GM12865 (cell line): ENCODE measurements at regions not wholly inside any gene's neighbourhood (a gene's known extent, or its start where the extent isn't known, plus 50 kb on each side); places are given as distances from the start of the nearest gene placed in this dataset.

ENCODE experiments used
- DNase-seq: peaks from one replicate; pipeline ENCODE4 v3.0.0; 2010; ENCODE audit warnings: low read depth
- H3K4me3 ChIP-seq: 2 replicates; pipeline ENCODE4 v1.5.1; 2011; ENCODE audit warnings: mild to moderate bottlenecking, low read depth, low read length, control low read depth
- TF ChIP-seq, protein P1 (sequence below): IDR thresholded peaks from 2 replicates; pipeline ENCODE4 v1.5.1; 2011; ENCODE audit warnings: low read length, control low read depth, low read depth, inconsistent platforms; ENCODE audit not compliant: insufficient read depth; ENCODE audit errors: missing control alignments

DNA sequence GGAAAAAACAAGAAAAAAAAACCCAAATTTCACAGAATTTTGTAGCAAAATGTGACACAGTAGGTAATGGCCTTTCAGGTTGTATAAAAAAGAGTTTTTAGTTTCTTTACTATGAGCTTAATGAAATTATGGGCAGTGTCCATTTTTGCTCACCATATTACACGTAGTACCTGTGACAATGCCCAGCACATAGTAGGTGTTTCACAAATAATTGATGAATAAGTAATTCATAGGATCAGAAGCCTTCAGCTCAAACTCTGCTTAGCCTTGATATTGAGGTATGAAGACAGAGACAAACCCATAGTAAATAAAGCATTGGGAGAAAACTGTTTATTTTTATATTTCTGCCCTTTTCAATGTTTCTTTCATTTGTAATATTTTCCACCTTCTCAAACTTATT is 97.2 kb downstream of the LHX9 start:
- DNase-seq = no peak

DNA sequence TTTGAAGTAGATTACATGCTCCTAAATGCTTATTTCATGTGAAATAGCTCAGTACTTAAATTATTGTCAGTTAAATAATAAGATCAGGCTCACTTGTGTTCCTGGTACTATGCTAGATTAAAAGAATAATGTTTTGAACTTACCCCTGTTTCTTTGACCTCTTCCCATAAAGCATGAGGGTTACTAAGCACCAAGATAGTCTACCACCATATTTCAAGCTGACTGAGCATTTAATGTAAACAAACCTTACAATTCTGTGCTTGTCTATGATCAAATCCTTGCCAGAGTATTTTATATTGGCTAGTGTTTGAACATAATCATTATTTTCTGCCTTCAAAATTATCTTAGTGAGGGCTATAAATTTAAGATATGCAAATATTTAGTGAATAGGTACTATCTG is 98.1 kb downstream of the LHX9 start:
- no peak for DNase-seq
- TF ChIP-seq, protein P1, sequence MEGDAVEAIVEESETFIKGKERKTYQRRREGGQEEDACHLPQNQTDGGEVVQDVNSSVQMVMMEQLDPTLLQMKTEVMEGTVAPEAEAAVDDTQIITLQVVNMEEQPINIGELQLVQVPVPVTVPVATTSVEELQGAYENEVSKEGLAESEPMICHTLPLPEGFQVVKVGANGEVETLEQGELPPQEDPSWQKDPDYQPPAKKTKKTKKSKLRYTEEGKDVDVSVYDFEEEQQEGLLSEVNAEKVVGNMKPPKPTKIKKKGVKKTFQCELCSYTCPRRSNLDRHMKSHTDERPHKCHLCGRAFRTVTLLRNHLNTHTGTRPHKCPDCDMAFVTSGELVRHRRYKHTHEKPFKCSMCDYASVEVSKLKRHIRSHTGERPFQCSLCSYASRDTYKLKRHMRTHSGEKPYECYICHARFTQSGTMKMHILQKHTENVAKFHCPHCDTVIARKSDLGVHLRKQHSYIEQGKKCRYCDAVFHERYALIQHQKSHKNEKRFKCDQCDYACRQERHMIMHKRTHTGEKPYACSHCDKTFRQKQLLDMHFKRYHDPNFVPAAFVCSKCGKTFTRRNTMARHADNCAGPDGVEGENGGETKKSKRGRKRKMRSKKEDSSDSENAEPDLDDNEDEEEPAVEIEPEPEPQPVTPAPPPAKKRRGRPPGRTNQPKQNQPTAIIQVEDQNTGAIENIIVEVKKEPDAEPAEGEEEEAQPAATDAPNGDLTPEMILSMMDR = no peak
- H3K4me3 ChIP-seq = no peak overlapping the region

More for the DNA sequence above, 97.2 kb downstream of the LHX9 start:
- H3K4me3 ChIP-seq = no peak overlapping the region
- TF ChIP-seq, protein P1 = no peak

DNA sequence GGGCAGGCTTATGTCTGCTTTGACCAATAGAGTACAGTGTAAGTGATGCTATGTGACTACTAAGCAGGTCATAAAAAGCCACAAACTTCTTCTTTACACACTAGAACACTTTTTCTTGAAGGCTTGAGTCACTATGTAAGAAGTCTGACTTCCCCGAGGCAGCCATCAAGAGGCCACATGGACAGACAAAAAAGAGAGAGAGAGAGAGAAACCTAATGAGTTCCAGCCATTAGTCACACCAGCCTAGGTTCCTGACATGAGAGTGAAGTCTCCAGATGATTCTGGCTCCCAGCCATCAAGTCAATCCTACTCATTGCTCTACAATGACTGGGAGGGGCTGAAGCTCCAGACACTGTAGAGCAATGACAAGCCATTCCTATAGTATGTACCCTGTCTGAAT is 101.4 kb downstream of the LHX9 start:
- TF ChIP-seq, protein P1 = no peak
- no peak for DNase-seq
- no peak overlapping the region for H3K4me3 ChIP-seq

DNA sequence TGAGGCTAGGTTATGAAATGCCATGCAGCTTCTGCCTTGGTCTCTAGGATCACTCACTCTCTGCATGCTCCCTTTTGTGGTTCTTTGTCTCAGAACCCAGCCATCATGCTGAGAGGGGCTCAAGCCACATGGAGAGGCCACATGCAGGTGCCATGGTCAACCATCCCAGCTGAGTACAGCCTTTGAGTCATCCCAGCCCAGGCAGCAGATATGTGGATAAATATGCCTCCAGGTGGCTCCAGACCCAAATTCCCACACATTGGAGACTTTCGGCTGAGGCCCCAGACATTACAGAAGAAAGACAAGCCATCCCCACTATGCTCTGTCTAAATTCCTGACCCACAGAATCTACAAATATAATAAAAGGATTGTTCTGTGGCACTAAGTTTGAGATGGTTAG is 102.0 kb downstream of the LHX9 start:
- TF ChIP-seq, protein P1 = no peak
- H3K4me3 ChIP-seq = no peak overlapping the region
- DNase-seq = no peak

DNA sequence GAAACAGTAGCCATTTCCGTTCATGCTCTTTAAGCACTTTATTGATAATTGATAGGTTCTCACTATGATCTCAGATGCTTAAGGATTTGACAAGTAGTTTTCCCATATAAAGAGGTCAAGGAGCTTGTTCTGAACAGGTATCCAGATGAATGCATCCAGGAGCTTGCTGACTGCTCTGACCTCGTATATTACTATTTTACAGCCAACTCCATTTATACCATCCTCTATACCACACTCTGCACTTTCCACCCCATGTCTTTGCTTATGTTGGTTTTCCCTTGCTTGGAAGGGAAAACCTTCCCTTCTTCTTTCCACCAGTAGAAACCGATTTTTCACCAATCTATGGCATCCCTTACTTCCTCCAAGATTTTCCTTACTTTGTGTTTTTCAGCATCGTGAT is 107.2 kb downstream of the LHX9 start:
- H3K4me3 ChIP-seq = no peak overlapping the region
- no peak for DNase-seq
- TF ChIP-seq, protein P1 = no peak

DNA sequence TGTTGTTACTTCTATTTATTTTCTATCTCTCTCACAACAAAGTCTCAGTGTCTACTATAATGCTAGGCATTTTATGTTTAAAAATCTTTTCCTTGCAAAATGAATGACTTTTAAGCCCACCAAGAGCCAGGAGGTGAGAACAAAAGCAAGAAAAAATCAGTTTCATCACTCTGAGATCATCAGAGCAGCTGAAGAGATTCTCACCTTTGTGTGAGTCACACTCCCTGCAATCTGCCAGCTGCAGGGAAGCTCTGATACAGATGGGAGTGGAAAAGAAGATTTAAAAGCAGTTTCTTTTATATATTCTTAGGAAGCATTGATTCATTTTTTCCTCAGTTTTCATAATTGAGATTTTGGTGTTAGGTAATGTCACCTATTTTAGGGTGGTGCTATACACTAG is 107.6 kb downstream of the LHX9 start:
- TF ChIP-seq, protein P1 = no peak
- no peak overlapping the region for H3K4me3 ChIP-seq
- no peak for DNase-seq

DNA sequence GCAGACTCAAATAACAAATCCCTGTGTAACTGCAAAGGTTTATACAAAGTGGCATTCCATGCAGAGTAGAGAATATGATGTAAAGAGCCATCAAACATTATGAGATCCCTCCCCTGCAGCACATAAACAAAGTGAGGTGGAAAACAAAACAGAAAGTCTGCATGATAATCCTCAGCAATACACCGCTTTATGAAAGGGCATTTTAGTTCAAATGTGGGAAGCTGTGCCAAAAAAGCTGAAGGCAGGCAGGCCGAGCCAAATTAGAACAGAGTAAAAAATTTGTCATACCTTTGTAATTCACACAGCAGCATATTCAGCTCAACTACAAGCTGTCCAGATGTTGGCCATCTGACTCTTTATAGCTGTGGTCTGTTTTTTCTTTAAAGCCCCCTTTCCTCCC is 113.5 kb downstream of the LHX9 start:
- H3K4me3 ChIP-seq = no peak overlapping the region
- DNase-seq = peak; percentile 16
- TF ChIP-seq, protein P1 = no peak
